Astrocyte (in vitro differentiated cells and primary cell): ENCODE measurements at regions not wholly inside any gene's neighbourhood (a gene's known extent, or its start where the extent isn't known, plus 50 kb on each side); places are given as distances from the start of the nearest gene placed in this dataset.

Experiments used
- CTCF ChIP-seq: IDR thresholded peaks from 2 replicates; pipeline ENCODE4 v1.5.1; 2011; ENCODE audit warnings: low read depth, mild to moderate bottlenecking, inconsistent platforms, low read length, moderate library complexity; ENCODE audit not compliant: insufficient read depth
- EZH2 ChIP-seq: IDR thresholded peaks from 2 replicates; pipeline ENCODE4 v1.6.1; 2012; ENCODE audit warnings: mild to moderate bottlenecking, low read length, inconsistent platforms; ENCODE audit not compliant: insufficient read depth

- TF ChIP-seq CTCF (no peak), EZH2 (no peak)
Observed at GRCh38 chr20:29313481-29313880, 1944.0 kb upstream of the DEFB115 start.
